ENCODE measurements at regions not wholly inside any gene's neighbourhood (a gene's known extent, or its start where the extent isn't known, plus 50 kb on each side); places are given as distances from the start of the nearest gene placed in this dataset.

GRCh38 chr5:168024306-168024705, 267.1 kb upstream of the WWC1 start:
- H3K27me3 Mint-ChIP-seq = peaks cover 4% of the 10 kb centered on the region
- DNase-seq = no peak
- H3K4me1 Mint-ChIP-seq = no peaks in the 10 kb centered on the region
- no peaks in the 10 kb centered on the region for H3K9me3 Mint-ChIP-seq
- H3K36me3 Mint-ChIP-seq = no peaks in the 10 kb centered on the region
- no peak overlapping the region for H3K27ac Mint-ChIP-seq
- no peak overlapping the region for H3K4me3 Mint-ChIP-seq

DNA sequence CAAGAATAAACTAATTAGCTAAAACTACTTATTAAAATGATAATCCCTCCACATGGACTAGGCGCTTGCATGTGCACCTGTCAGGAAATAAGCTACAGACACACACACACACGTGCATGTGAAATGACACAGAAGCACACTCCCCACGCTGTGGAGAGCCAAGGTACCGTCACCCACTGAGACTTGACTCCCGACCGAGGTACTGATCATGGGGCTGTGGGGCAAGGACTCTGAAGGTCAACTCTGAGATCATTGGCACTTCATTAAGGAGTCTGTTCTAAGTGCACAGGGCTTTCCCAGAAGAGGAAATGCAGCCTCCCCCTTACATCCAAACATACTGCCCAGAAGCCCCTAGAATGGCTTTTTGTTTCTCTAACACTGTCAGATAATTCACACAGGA, 264.4 kb upstream of the WWC1 start:
- no peaks in the 10 kb centered on the region for H3K4me1 Mint-ChIP-seq
- no peak overlapping the region for H3K27ac Mint-ChIP-seq
- no peaks in the 10 kb centered on the region for H3K36me3 Mint-ChIP-seq
- no peaks in the 10 kb centered on the region for H3K9me3 Mint-ChIP-seq
- no peak overlapping the region for H3K4me3 Mint-ChIP-seq
- H3K27me3 Mint-ChIP-seq = peaks cover 12% of the 10 kb centered on the region
- no peak for DNase-seq

GRCh38 chr5:168030912-168031311, 260.5 kb upstream of the WWC1 start:
- Mint-ChIP-seq H3K9me3 (no peaks in the 10 kb centered on the region), H3K4me3 (no peak overlapping the region), H3K36me3 (no peaks in the 10 kb centered on the region), H3K27ac (no peak overlapping the region), H3K4me1 (no peaks in the 10 kb centered on the region), H3K27me3 (peaks cover 16% of the 10 kb centered on the region)
- no peak for DNase-seq

- Mint-ChIP-seq H3K36me3 (no peaks in the 10 kb centered on the region), H3K9me3 (no peaks in the 10 kb centered on the region), H3K4me3 (no peak overlapping the region), H3K27me3 (peaks cover 16% of the 10 kb centered on the region), H3K4me1 (no peaks in the 10 kb centered on the region), H3K27ac (no peak overlapping the region)
- DNase-seq = no peak
Measured at GRCh38 chr5:168031614-168032013, 259.8 kb upstream of the WWC1 start.

- Mint-ChIP-seq H3K4me1 (no peaks in the 10 kb centered on the region), H3K36me3 (no peaks in the 10 kb centered on the region), H3K4me3 (no peak overlapping the region), H3K27ac (no peak overlapping the region), H3K9me3 (no peaks in the 10 kb centered on the region), H3K27me3 (peaks cover 6% of the 10 kb centered on the region)
- no peak for DNase-seq
Measured at GRCh38 chr5:168039039-168039438, 252.4 kb upstream of the WWC1 start.

- Mint-ChIP-seq H3K4me3 (no peak overlapping the region), H3K27me3 (peaks cover 6% of the 10 kb centered on the region), H3K9me3 (no peaks in the 10 kb centered on the region), H3K4me1 (no peaks in the 10 kb centered on the region), H3K27ac (no peak overlapping the region), H3K36me3 (no peaks in the 10 kb centered on the region)
- DNase-seq = no peak
Measured at GRCh38 chr5:168039566-168040248, 251.7 kb upstream of the WWC1 start.

- Mint-ChIP-seq H3K9me3 (no peaks in the 10 kb centered on the region), H3K4me3 (no peak overlapping the region), H3K27ac (no peak overlapping the region), H3K36me3 (no peaks in the 10 kb centered on the region), H3K4me1 (no peaks in the 10 kb centered on the region), H3K27me3 (peaks cover 6% of the 10 kb centered on the region)
- DNase-seq = no peak
Measured at GRCh38 chr5:168041583-168041982, 249.9 kb upstream of the WWC1 start.

- H3K4me1 Mint-ChIP-seq = no peaks in the 10 kb centered on the region
- DNase-seq = no peak
- H3K27me3 Mint-ChIP-seq = peaks cover 6% of the 10 kb centered on the region
- H3K4me3 Mint-ChIP-seq = no peak overlapping the region
- H3K27ac Mint-ChIP-seq = no peak overlapping the region
- H3K36me3 Mint-ChIP-seq = no peaks in the 10 kb centered on the region
- no peaks in the 10 kb centered on the region for H3K9me3 Mint-ChIP-seq
Measured at GRCh38 chr5:168042284-168043068, 249.0 kb upstream of the WWC1 start.

GRCh38 chr5:168046163-168046562, 245.3 kb upstream of the WWC1 start:
- H3K27ac Mint-ChIP-seq = no peak overlapping the region
- no peak for DNase-seq
- H3K4me1 Mint-ChIP-seq = no peaks in the 10 kb centered on the region
- peaks cover 6% of the 10 kb centered on the region for H3K27me3 Mint-ChIP-seq
- no peaks in the 10 kb centered on the region for H3K9me3 Mint-ChIP-seq
- no peak overlapping the region for H3K4me3 Mint-ChIP-seq
- H3K36me3 Mint-ChIP-seq = no peaks in the 10 kb centered on the region

- Mint-ChIP-seq H3K27me3 (peaks cover 4% of the 10 kb centered on the region), H3K27ac (no peak overlapping the region)
Measured at GRCh38 chr5:168047043-168047668, 244.3 kb upstream of the WWC1 start.

GRCh38 chr5:168047669-168048111, 243.8 kb upstream of the WWC1 start:
- H3K4me1 Mint-ChIP-seq = no peaks in the 10 kb centered on the region
- no peaks in the 10 kb centered on the region for H3K9me3 Mint-ChIP-seq
- no peaks in the 10 kb centered on the region for H3K27me3 Mint-ChIP-seq
- no peaks in the 10 kb centered on the region for H3K36me3 Mint-ChIP-seq
- H3K4me3 Mint-ChIP-seq = no peak overlapping the region
- no peak for DNase-seq
- H3K27ac Mint-ChIP-seq = no peak overlapping the region

More at GRCh38 chr5:168047043-168047668, 244.3 kb upstream of the WWC1 start:
- Mint-ChIP-seq H3K9me3 (no peaks in the 10 kb centered on the region), H3K4me3 (no peak overlapping the region), H3K4me1 (no peaks in the 10 kb centered on the region), H3K36me3 (no peaks in the 10 kb centered on the region)
- no peak for DNase-seq

GRCh38 chr5:168048486-168048885, 243.0 kb upstream of the WWC1 start:
- H3K4me1 Mint-ChIP-seq = no peaks in the 10 kb centered on the region
- no peak for DNase-seq
- no peak overlapping the region for H3K4me3 Mint-ChIP-seq
- no peaks in the 10 kb centered on the region for H3K9me3 Mint-ChIP-seq
- no peak overlapping the region for H3K27ac Mint-ChIP-seq
- no peaks in the 10 kb centered on the region for H3K36me3 Mint-ChIP-seq
- no peaks in the 10 kb centered on the region for H3K27me3 Mint-ChIP-seq

DNA sequence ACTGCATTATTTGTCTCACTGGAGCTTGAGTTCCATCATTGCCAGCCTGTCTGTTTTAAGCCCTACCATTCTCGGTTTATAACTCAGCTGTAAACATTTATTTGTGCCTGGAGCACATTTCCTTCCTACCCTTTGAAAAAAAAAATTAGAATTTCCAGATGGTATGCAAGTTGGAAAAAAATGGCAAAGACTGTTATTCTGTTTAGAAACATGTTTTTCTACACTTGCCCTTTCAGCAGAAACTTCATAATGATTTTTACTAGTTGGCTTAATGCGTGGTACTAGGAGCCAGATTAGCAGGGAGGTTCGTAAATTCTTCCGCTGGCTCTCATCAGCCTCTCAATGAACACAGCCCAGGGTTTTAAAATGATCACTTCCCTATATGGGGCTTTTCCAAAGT, 238.8 kb upstream of the WWC1 start:
- H3K4me3 Mint-ChIP-seq = no peak overlapping the region

GRCh38 chr5:168054091-168054490, 237.4 kb upstream of the WWC1 start:
- H3K4me3 Mint-ChIP-seq = no peak overlapping the region
- no peak overlapping the region for H3K27ac Mint-ChIP-seq
- DNase-seq = no peak
- peaks cover 3% of the 10 kb centered on the region for H3K9me3 Mint-ChIP-seq
- H3K27me3 Mint-ChIP-seq = no peaks in the 10 kb centered on the region
- H3K4me1 Mint-ChIP-seq = no peaks in the 10 kb centered on the region
- no peaks in the 10 kb centered on the region for H3K36me3 Mint-ChIP-seq

More for the DNA sequence above, 238.8 kb upstream of the WWC1 start:
- no peaks in the 10 kb centered on the region for H3K27me3 Mint-ChIP-seq
- no peak overlapping the region for H3K27ac Mint-ChIP-seq
- H3K9me3 Mint-ChIP-seq = no peaks in the 10 kb centered on the region
- no peaks in the 10 kb centered on the region for H3K4me1 Mint-ChIP-seq
- no peak for DNase-seq
- H3K36me3 Mint-ChIP-seq = no peaks in the 10 kb centered on the region

- DNase-seq = no peak
- Mint-ChIP-seq H3K4me1 (no peaks in the 10 kb centered on the region), H3K9me3 (peaks cover 3% of the 10 kb centered on the region), H3K27me3 (no peaks in the 10 kb centered on the region), H3K4me3 (no peak overlapping the region), H3K27ac (no peak overlapping the region), H3K36me3 (no peaks in the 10 kb centered on the region)
Measured at GRCh38 chr5:168055141-168055683, 236.2 kb upstream of the WWC1 start.

Measured in activated naive CD8-positive, alpha-beta T cell treated with anti-CD3 and anti-CD28 coated beads for 36 hours (primary cell).